ENCODE measurements at regions not wholly inside any gene's neighbourhood (a gene's known extent, or its start where the extent isn't known, plus 50 kb on each side); places are given as distances from the start of the nearest gene placed in this dataset.

GRCh38 chr21:35156293-35157278 is 107.5 kb upstream of the RUNX1 start:
- TF ChIP-seq CTCF (IDR thresholded peaks at IDR 0.05; ENCODE audit: unreplicated experiment) = no peak
- Mint-ChIP-seq H3K4me1 (ENCODE audit: insufficient read depth, unreplicated experiment) (peaks cover 12% of the 10 kb centered on the region), H3K4me3 (ENCODE audit: unreplicated experiment) (no peak overlapping the region), H3K27ac (ENCODE audit: low read depth, unreplicated experiment) (no peak overlapping the region), H3K27me3 (ENCODE audit: insufficient read depth, unreplicated experiment) (no peaks in the 10 kb centered on the region), H3K9me3 (ENCODE audit: unreplicated experiment) (peaks cover 24% of the 10 kb centered on the region), H3K36me3 (ENCODE audit: insufficient read depth, unreplicated experiment) (no peaks in the 10 kb centered on the region)
- ChIA-PET CTCF (interaction anchor here (0.6 kb wide), 1 partner anchor 109 kb away, joined by 3 read pairs; no protein-coding TSS in a partner anchor), POLR2A (no interaction called here)
- intact Hi-C loops (cut with micrococcal nuclease) = no loop called here
- no peak for DNase-seq (ENCODE audit: unreplicated experiment)
- no TSS peak for BruUV-seq (replicated peaks)

DNA sequence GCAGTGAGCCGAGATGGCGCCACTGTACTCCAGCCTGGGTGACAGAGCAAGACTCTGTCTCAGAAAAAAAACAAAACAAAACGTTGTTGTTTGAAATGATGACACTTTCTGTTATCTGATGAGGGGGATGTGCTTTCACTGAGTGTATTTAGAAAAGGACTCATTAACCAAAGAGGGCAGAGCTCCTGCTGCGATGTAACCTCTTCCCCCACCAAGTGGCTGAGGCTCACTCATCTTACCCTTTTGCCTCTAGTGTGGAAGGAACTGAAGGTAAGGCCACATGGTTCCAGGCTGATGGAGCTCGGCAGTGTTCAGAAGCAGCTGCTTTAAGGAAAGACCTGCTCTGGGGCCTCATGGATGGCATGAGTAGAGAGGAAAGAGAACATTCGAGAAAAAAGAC is 105.7 kb upstream of the RUNX1 start:
- intact Hi-C loops (cut with micrococcal nuclease) = no loop called here
- DNase-seq (ENCODE audit: unreplicated experiment) = no peak
- no peak for TF ChIP-seq CTCF (IDR thresholded peaks at IDR 0.05; ENCODE audit: unreplicated experiment)
- Mint-ChIP-seq H3K4me1 (ENCODE audit: insufficient read depth, unreplicated experiment) (peaks cover 16% of the 10 kb centered on the region), H3K27me3 (ENCODE audit: insufficient read depth, unreplicated experiment) (no peaks in the 10 kb centered on the region), H3K36me3 (ENCODE audit: insufficient read depth, unreplicated experiment) (no peaks in the 10 kb centered on the region), H3K27ac (ENCODE audit: low read depth, unreplicated experiment) (no peak overlapping the region), H3K9me3 (ENCODE audit: unreplicated experiment) (peaks cover 19% of the 10 kb centered on the region), H3K4me3 (ENCODE audit: unreplicated experiment) (no peak overlapping the region)
- POLR2A ChIA-PET = interaction anchor here (0.9 kb wide), 1 partner anchor 17 kb away, joined by 3 read pairs; no protein-coding TSS in a partner anchor
- no TSS peak for BruUV-seq (replicated peaks)
- CTCF ChIA-PET = interaction anchor here (0.6 to 0.7 kb wide), 2 partner anchors 17 to 166 kb away, joined by 3 read pairs; no protein-coding TSS in a partner anchor

DNA sequence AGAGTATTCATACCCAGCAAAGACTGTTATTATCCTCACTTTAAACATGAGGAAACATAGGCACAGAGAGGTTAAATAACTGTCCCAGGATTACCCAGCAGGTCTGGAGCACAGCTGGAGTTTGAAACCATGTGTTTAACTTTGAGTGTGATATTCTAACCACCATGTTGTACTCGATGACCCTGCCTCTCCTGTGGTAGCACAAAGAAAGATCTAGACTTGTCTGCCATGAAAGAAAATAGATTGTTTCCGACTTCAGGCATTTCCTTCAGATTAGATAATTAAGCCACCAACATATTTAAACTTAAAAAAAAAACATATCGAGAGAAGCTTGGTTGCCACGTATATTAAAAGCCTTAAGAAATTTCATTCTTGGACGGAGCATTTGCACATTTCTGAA is 104.6 kb upstream of the RUNX1 start:
- H3K27me3 Mint-ChIP-seq (ENCODE audit: insufficient read depth, unreplicated experiment) = no peaks in the 10 kb centered on the region
- no peak for TF ChIP-seq CTCF (IDR thresholded peaks at IDR 0.05; ENCODE audit: unreplicated experiment)
- H3K36me3 Mint-ChIP-seq (ENCODE audit: insufficient read depth, unreplicated experiment) = no peaks in the 10 kb centered on the region
- H3K4me3 Mint-ChIP-seq (ENCODE audit: unreplicated experiment) = no peak overlapping the region
- intact Hi-C loops (cut with micrococcal nuclease) = no loop called here
- peaks cover 11% of the 10 kb centered on the region for H3K9me3 Mint-ChIP-seq (ENCODE audit: unreplicated experiment)
- peaks cover 12% of the 10 kb centered on the region for H3K4me1 Mint-ChIP-seq (ENCODE audit: insufficient read depth, unreplicated experiment)
- no peak overlapping the region for H3K27ac Mint-ChIP-seq (ENCODE audit: low read depth, unreplicated experiment)
- ChIA-PET POLR2A (interaction anchor here (0.7 kb wide), 1 partner anchor 162 kb away, joined by 4 read pairs; no protein-coding TSS in a partner anchor), CTCF (interaction anchor here (0.6 kb wide), 1 partner anchor 246 kb away, joined by 3 read pairs; no protein-coding TSS in a partner anchor)
- BruUV-seq (replicated peaks) = no TSS peak
- DNase-seq (ENCODE audit: unreplicated experiment) = no peak

DNA sequence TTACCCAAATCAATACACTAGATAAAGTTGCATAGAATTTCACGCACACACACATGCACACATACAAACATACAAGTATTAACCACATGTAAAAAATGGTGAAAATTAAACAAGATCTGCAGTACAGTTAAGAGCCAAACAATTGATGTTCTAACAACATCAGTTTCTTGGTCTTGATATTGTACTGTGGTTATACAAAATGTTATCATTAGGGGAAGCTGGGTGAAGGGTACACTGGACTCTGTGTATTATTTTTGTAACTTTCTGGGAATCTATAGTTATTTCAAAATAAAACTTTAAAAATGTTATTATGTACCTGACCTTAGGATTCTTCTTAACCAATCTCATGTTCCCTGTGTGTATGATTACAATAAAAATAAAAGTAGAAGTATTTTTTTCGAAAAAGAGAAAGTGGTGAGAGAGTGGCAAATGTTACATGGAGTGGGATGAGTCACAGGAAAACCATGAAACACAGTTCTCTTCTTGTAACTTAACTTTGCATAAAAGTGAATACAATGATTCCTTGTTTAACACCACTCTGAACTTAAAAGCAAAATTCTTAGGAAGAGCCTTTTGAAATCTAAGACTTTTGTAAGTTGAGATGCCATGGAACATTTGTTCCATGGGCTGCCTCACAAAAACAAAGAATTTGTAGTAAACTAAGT is 101.6 kb upstream of the RUNX1 start:
- ChIA-PET CTCF (no interaction called here), POLR2A (no interaction called here)
- intact Hi-C loops (cut with micrococcal nuclease) = no loop called here
- Mint-ChIP-seq H3K9me3 (ENCODE audit: unreplicated experiment) (no peaks in the 10 kb centered on the region), H3K27me3 (ENCODE audit: insufficient read depth, unreplicated experiment) (no peaks in the 10 kb centered on the region), H3K27ac (ENCODE audit: low read depth, unreplicated experiment) (no peak overlapping the region), H3K4me1 (ENCODE audit: insufficient read depth, unreplicated experiment) (peaks cover 19% of the 10 kb centered on the region), H3K4me3 (ENCODE audit: unreplicated experiment) (no peak overlapping the region), H3K36me3 (ENCODE audit: insufficient read depth, unreplicated experiment) (no peaks in the 10 kb centered on the region)
- BruUV-seq (replicated peaks) = no TSS peak
- no peak for DNase-seq (ENCODE audit: unreplicated experiment)
- no peak for TF ChIP-seq CTCF (IDR thresholded peaks at IDR 0.05; ENCODE audit: unreplicated experiment)

All from MCF 10A (cell line).